Stimulated activated CD4-positive, alpha-beta T cell treated with anti-CD3 and anti-CD28 coated beads, Interleukin-1b, Interleukin-23, amount 100 ng/mL, for 4 hours (primary cell): ENCODE measurements at regions not wholly inside any gene's neighbourhood (a gene's known extent, or its start where the extent isn't known, plus 50 kb on each side); places are given as distances from the start of the nearest gene placed in this dataset.

Experiments used
- DNase-seq, 2 donors: peaks; one replicate each; pipeline ENCODE4 v3.0.0-alpha.2; 2020; ENCODE audit warnings: low read depth in 2 of 2

DNA sequence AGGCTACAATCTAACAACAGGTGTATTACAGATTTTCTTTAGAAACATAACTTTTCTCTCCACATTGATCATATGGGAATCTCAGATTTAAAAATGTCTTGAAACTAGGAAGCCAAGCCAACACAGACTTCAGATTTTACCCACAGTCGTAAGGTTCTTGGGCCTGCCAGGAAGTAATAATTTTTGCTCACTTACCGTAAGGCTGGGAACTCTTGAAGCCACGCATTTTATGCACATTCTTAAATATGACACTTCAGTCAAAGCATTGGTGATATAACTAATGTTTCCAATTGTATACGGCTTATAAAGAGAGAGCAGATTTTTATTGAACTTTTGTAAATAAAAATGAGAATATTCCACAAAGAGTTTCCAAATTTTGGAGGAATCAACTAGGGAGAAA, 328.9 kb upstream of the TRPC7 start:
- no peak for DNase-seq

DNA sequence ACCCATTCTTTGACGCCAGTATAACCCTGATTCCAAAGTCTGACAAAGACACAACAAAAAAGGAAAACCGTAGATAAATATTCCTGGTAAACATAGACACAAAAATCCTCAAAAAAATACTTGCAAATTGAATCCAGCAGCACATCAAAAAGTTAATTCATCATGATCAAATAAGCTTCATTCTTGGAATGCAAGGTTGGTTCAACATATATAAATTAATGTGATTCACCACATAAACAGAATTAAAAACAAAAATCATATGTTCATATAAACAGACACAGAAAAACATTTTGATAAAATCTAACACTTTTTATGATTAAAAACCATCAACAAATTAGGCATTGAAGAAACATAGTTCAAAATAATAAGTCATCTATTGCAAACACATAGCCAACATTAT, 324.2 kb upstream of the TRPC7 start:
- no peak for DNase-seq

DNA sequence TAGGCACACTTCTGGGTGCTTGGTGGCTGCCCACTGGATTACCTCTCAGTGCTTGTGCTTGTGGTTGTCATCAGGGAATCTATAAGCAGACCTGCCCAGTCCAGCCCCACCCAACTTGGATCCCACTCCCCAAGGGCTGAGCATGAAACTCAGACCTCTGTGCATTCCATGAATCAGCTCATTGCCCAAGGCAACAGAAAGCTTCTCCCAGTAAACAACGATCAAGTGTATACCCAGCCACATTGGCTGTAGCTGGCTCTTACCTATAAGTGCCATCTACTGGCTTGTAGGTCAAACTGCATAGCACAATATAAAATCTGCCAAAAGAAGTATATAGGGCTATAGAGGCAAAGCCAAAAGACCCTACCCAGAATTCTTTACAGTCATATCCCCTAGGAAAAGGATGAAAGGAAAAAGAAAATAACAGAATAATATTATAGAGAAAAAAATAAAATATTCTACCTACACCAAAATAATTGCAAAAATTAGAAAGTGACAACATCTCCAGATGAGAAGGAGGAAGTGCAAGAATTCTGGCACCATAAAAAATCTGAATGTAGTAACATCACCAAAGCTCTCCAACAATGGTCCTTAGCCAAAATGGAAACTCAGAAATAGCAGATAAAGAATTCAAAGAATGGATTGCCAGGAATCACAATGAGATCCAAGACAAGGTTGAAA, 321.0 kb upstream of the TRPC7 start:
- DNase-seq, result no peak

DNA sequence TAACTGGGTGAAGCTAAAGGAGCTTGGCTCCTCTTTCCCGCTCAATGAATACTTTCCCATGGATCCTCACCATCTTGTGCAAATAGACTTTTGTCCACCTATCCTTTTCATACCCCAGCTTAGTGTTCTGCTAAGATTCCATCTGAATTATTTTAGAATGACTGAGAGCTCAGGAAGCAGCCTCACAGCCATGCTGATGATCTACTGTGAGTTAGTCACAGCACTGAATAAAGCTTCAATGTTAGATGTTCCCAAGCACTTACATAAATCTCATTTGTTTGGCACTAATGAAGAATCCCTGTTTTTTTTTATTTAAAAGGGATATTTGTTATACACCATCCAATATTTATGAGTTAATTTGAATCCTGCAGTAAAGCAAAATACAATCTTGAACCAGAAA, 317.6 kb upstream of the TRPC7 start:
- no peak for DNase-seq

DNA sequence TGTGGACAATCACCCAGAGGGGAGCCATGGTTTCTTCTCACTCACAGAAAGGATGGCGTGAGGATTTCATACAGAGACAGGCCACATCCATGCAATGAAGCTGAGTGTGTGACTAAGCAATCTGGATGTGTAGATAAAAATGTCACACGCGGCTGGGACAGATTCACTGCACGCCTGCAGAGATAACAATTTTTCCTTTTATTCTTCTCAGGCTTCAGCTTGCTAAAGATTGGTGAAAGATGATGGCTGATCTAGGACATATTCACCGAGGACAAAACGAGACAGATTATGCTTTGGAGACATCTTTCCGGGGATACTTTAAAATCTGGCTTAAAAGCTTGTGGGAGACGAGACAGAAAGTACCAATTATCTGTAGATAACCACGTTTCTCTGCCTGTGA, 313.9 kb upstream of the TRPC7 start:
- no peak for DNase-seq

DNA sequence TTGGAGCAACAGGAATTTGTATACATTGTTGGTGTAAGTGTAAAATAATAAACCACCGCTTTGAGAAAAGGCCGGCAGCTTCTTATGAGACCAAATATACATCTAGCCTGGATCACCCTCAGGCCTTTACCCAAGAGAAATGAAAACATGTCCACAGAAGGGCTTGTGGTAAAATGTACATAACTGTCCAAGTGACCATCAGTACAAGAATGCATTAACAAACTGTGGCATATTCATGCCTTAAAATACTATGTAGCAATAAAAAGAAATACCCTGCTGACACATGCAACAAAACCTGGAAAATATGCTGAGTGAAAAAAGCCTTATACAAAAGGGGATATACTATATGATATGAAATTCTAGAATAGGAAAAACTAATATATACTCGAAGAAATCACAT, 311.9 kb upstream of the TRPC7 start:
- no peak for DNase-seq

DNA sequence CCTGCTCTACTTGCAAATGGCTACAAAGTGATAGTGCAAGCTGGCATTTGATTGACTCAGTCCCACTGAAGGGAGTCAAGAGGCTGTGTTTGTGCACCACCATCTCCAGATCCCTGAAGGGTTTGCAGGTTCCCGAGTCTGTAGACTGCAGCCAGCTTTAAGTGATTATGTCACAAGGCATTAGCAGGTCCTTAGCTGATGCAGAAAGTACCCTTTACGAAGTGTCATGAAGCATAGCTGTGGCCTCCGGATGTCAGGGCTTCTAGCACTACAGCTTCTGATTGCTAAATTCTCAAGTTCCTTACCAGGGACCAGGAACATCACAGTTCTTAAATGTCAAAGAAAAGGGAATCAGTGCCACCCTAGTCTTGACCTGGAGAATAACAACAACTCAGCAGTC, 311.3 kb upstream of the TRPC7 start:
- DNase-seq, result no peak

DNA sequence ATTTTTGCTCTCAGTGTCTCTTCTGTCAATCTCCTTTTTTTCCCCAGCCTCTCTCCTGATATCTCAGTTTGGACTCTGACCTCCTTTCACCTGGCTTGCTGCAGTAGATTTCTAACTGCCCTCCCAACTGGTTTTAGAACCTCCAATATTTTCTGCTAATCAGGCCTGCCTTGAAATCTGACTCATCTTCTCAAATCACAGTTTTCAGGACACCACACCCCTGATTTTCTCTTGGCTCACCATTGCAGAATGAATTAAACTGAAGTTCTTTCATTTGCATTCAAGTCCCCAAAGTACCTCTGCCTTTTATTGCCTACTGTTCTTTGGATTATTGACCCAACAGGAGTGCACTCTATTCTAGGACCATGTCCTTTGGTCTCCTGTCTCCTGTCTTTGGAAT, 310.4 kb upstream of the TRPC7 start:
- DNase-seq, result no peak

DNA sequence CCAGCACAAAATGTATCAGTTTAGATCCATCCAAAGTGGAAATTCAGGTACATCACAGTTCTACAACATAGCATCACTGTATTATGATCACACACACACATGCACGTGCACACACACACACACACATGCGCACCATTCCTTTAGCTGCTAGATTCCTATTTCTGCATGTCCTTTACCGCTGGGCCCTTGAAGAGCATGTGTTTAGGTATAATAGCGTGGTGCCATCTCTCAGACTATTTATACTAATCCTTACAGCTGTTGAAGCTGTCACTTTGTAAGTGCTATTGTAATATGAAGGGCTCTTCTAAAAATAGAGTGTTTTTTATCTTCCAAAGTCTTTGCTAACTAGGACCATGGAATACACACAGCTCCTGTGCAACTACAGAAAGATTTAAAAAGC, 308.8 kb upstream of the TRPC7 start:
- DNase-seq, result no peak

DNA sequence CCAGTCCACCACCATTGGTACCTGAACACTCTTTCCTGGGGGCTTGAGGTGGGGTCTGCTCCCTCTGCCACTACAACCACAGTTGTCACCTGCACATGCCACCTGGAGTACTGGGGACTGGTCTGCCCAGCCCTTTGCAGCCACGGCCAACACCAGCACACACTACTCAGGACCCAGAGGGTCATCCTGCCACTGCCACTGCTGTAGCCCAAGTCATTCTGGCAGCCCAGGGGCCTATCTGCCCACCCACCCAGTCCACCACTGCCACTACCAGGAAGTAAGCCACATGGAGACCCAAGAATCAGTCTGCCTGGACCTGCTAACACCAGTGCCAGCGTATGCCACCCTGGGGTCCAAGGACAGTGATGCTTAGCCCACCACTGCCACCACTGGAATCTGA, 302.4 kb upstream of the TRPC7 start:
- no peak for DNase-seq

DNA sequence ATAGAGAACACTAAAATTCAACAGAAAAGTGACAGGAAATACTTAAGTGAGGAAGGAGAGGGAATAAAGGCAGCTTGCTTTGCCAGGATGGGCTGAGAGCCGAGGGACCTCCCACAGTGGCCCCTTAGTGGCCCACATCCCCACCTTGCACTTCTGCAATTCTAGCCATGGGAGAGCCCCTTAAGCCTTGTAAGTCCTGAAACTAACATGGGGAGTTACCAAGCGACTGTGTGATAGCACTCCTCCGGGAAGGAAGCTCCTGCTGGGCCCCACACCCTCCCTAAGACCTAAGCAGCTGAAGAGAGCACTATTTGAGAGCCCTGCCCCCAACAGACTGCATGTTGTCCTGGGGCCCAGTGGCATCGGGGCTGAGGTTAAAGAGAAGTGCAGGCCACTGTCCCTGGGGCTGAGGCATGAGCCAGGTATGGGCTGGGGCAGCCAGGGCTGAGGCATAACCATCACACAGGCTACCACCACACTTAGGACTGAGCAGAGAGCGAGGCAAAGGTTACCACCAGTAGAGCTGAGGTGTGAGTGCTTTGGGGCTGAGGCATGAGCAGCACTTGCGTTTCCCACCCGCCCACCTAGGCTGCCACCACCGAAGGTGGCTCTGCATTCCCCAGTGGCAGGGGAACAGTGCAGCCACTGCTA, 301.8 kb upstream of the TRPC7 start:
- no peak for DNase-seq

DNA sequence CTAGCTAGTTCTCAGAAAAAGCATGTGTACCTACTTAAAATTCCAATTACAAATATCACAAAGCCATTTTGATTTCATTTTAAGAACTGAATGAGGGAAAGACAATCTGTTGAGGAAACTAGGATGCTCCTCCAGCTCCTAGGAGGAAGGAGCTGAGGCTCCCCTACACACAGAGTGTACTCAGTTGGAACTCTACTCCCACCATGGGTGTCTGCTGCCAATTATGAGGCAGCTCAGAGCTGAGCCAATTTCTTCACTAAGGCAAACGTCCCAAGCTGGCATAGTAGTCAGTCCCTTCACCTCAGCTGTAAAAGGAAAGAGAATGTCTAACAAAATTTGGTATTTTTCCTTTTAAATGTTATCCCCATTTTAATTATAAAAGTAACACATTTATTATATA, 300.0 kb upstream of the TRPC7 start:
- DNase-seq, result no peak

DNA sequence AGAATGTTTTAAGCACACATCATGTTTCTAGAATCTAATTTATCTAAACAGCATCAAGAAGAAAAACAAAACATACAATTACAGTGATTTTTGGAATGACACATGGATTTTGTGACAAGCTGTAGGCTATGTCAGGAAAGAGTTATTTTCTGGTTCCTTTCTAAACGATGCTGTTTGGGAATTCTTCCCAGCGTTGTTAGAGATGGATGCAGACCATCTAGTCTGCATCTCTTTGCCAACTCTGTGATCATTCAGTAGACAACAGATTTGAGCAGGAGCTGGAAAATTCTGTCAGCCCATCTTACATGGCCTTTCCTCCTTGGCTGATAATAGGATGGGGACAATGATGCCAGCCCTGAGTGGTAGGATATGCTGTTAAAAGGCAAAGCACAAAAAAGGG, 295.7 kb upstream of the TRPC7 start:
- no peak for DNase-seq

DNA sequence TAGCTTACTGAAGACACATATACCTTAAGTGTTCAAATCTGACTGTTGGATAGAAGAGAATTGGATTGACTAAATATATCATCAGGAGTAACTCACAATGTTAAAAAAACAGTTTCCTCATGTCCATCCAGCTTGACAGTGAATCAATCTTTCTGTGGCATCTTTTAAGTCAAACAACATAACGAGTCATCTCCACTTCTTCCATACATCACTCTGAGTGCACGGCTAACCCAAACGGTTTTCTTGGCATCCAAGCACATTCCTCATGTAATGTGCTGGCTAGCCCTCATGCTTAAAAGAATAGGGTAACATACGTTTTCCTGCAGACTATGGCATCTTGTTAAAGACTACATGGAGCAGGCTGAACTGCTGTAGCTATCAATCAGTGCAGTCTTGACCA, 291.5 kb upstream of the TRPC7 start:
- no peak for DNase-seq

DNA sequence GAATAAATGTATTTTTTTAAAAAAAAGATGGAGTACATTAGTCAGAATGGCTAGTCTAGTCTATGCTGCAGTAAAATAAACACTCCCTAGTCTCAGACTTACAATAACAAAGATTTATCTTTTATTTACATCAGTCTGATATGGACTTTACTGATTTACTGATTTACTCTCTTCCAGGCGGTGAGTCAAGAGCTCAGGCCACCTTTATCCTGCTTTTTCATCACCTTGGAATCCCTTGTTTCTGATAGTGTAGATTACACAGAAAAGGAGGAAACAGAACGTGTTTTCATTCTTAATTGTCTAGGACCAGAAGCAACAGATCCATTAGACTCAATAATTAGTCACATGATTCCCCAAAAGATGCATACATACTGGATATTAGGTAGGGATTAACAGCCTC, 290.1 kb upstream of the TRPC7 start:
- no peak for DNase-seq

DNA sequence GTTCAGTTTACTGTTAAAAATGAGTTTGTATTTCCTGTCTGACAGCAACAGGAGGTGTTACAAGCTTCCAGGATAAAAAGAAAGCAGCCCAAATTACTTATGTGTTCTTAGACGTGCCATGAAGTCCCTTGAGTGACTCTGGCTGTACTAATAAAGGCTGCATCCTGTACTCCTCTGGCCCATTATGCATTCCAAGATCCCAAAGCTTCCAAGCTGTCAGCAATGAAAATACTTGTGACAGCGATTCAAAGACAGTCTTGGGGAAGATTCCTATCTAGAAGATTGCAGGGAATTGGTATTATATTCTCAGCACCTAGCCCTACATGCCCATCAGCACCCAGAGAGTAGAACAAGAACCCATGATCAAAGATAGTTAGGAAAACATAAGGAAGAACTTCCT, 281.6 kb upstream of the TRPC7 start:
- no peak for DNase-seq

DNA sequence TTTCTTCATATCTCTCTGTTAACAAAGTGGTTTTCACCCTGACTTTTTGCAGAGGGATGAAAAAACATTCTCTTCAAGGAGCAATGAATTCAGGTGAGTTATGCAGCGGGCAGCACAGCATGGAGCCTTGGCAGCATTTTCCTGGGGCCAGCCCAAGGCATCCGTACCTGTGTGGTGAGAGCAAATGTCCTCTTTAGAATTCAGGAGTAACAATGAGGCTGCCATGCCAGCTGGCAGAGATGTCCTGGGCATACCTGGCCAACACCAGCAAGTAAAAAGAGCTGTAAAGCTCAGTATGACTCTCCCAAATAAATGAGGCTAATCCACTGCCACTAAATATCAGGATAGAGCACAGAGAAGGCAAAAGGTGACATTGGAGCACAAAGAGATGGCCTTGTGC, 277.6 kb upstream of the TRPC7 start:
- DNase-seq, result no peak

DNA sequence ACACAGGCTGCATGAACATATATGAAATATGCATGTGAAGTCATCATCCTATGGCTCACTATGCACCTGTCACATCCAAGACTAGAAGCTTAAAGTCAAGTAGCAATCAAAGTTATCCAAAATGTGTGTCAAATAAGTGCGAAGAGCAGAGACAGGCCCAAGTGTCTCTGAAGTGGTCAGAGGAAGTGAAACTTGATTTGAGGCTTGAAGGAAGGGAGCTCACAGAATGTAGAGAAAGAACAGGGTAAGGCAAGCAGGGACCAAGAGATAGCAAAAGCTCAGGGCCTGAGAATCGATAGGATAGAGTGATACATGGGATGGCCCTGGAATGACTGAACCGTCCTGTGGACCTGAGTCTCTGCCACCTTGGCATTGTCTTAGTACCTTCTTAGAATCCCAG, 274.3 kb upstream of the TRPC7 start:
- DNase-seq, result no peak

DNA sequence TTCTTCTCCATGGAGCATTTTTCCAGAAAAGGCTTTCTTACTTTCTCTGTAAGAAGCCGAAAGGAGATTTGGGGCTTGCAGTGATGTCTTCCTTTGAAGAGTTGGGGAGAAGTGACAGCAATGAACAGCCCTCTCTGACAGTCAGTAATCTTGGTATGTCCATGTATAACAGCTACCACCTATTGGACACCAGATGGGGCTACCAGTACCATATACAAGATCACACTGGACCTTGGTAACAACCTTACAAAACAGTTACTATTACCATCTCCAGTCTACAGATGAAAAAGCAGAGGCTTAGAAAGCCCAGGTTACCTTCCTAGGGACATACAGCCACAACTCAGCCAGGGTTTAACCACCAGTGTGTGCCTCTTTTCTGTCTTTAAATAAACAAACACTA, 272.7 kb upstream of the TRPC7 start:
- no peak for DNase-seq

DNA sequence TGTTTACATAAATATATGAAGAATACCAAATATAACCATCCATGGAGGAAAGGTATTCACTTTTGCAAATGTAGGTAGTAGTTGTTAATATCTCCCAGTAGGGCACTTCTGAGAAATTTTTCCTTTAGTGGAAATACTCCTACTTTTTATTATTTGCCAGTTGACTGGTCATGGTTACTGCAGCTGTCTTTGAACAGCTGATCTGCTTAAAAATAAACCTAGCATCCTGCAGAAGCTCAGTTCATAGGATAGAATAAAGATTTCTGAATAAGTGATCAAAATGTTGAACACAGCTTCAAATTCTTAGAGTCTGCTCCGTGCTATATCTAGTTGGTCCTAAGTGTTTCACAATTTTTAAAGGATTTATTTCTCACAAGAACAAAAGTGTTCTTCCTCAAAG, 270.7 kb upstream of the TRPC7 start:
- DNase-seq, result no peak

DNA sequence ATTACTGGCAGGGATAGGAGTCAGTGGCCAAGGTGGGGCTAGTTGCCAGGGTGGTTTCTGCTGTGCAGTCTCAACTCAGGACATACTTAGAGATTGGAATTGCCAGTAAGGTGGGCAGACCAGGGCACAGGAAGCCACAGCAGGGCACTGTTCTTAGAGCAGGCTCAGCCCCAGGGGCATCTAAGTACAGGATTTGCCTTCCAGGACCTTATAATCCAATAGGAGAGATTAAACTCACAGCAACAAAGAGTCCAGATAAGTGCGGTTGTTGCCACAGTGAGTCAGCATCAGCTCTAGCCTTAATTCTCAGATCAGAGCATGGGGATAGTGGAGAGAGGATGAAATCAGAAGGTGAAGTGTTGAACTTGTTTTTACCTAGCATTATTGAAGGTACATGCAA, 265.8 kb upstream of the TRPC7 start:
- no peak for DNase-seq

DNA sequence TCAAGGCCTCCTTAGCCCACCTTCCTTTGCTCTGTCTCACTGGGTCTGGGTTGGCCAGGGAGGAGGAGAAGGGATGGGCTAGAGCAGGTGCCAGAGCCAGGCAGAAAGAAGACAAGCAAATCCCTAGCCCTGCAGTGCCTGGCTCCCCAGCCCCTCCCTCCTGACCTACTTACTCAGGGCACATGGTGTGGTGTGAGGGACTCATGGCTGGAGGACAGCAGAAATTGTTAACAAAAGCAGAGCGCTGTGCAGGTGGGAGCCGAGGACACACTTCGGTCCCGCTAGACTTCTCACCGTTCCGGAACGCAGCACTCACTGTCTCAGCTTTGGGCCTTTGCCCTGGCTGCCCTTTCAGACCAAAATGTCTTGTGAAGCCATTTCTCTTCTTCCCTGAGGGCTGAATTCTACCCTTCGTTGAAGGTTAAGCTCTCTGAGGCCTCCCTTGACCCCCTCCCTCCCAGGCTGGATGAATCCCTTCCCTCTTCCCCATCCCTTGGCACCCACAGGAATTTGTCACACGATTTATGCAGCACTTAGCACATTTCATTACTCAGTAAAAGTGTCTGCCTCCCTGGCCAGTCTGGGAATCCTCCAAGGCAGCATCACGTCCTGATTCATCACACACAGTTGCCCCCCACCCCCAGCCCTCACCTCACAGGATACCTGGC, 263.9 kb upstream of the TRPC7 start:
- DNase-seq, result no peak

DNA sequence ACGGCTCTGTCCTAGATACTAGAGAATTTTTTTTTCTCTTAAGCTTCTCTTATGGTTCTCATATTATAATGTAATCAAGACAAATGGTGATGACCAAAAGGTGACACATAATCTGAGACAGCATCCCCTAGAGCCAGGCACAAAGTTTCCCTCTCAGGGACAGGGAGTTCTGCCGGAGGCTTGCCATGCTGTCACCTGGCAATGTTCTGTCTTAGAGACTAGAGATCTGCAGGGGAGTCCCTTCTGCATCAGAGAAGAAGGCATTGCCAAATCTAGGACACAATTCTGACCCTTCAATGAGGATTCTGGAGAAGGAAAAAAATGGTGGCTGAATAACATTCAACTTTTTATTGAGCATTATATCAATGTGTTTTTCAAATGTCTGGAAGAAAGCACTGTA, 261.2 kb upstream of the TRPC7 start:
- no peak for DNase-seq

DNA sequence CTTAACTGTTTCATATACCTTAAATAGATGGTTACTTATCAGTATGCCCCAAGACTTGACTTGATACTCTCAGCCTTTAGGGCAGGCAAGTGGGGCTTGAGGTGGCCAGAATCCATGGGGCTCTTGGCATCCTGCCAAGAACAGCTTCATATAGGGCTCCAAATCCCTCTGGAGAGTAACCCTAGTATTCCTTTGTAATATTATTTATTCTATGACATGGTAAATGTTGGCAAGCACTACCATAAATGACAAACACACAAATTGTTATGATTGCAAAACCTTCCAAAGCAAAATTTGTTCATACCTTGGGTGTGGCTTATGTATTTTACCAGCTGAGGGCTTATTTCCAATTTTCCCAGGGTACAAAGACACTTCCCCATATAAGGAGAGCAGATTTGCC, 257.4 kb upstream of the TRPC7 start:
- DNase-seq, result no peak
